ENCODE measurements at regions not wholly inside any gene's neighbourhood (a gene's known extent, or its start where the extent isn't known, plus 50 kb on each side); places are given as distances from the start of the nearest gene placed in this dataset.

DNA sequence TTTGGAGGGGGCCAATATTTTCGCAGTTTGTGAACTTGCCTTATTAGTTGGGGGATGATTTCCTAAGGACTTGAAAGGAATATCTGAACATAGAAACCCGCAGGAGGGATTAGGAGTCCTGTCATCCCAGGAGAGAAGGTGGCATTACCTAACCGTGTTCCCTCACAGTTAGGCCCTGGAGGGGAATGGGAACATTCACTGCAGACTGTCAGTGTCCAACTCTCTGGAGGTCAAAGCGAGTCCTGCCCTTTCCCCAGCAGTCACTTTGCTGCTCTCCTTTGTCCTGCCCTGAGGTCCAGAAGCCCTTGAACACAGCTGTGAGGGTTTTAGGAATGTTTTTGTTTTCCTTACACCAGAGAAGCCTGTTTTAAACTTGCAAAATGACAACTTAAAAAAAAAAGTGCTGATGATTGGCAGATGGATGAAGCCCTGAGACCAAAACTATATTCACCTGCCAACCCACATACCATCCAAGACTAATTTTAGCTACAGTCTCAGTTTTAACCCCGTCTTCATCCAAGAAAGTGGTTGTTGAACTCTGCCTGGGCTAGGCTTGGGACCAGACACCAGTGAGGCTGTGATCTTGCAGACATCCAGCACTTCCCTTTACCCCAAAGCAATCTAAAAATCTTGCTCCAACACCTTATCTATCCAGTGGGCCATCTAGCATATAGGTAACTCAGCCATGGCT is 90.5 kb upstream of the MEX3C start:
- TF ChIP-seq, protein P1, sequence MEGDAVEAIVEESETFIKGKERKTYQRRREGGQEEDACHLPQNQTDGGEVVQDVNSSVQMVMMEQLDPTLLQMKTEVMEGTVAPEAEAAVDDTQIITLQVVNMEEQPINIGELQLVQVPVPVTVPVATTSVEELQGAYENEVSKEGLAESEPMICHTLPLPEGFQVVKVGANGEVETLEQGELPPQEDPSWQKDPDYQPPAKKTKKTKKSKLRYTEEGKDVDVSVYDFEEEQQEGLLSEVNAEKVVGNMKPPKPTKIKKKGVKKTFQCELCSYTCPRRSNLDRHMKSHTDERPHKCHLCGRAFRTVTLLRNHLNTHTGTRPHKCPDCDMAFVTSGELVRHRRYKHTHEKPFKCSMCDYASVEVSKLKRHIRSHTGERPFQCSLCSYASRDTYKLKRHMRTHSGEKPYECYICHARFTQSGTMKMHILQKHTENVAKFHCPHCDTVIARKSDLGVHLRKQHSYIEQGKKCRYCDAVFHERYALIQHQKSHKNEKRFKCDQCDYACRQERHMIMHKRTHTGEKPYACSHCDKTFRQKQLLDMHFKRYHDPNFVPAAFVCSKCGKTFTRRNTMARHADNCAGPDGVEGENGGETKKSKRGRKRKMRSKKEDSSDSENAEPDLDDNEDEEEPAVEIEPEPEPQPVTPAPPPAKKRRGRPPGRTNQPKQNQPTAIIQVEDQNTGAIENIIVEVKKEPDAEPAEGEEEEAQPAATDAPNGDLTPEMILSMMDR (IDR thresholded peaks at IDR 0.05): no peak
- TF ChIP-seq POLR2A (IDR thresholded peaks at IDR 0.05) (no peak), POLR2AphosphoS5 (IDR thresholded peaks at IDR 0.05) (no peak)
